ENCODE measurements at regions not wholly inside any gene's neighbourhood (a gene's known extent, or its start where the extent isn't known, plus 50 kb on each side); places are given as distances from the start of the nearest gene placed in this dataset.

GRCh38 chr5:6048746-6049145 is 329.6 kb downstream of the MED10 start:
- H3K79me1 ChIP-seq (ENCODE audit: insufficient read depth, low read depth, low read length, poor library complexity, severe bottlenecking) = no peaks in the 10 kb centered on the region
- no peak overlapping the region for H4K91ac ChIP-seq (ENCODE audit: insufficient read length, low read depth, low read length)
- H2BK15ac ChIP-seq (ENCODE audit: low read depth, low read length) = no peak overlapping the region
- H3K9me3 ChIP-seq (ENCODE audit: control insufficient read depth, low read depth, low read length) = no peaks in the 10 kb centered on the region
- no peaks in the 10 kb centered on the region for H4K20me1 ChIP-seq (ENCODE audit: control insufficient read depth, insufficient read depth, insufficient read length)
- H3K4me2 ChIP-seq (ENCODE audit: insufficient read depth, insufficient read length, low read length) = no peak overlapping the region
- no peak for TF ChIP-seq CTCF (conservative IDR thresholded peaks at IDR 0.05)
- Mint-ChIP-seq H3K27ac (no peak overlapping the region), H3K9me3 (peaks cover 6 to 7% of the 10 kb centered on the region in 2 experiments; a peak in 4 of 5 replicates), H3K36me3 (ENCODE audit: insufficient read depth in 1 of 3, low read depth in 3 of 3) (peaks cover 0 to 4% (median 0%) of the 10 kb centered on the region in 3 experiments; a peak in 2 of 7 replicates), H3K27me3 (ENCODE audit: low read depth) (no peaks in the 10 kb centered on the region), H3K4me3 (no peak overlapping the region), H3K4me1 (peaks cover 0 to 4% of the 10 kb centered on the region in 2 experiments; a peak in 1 of 4 replicates)
- H3K23me2 ChIP-seq (ENCODE audit: insufficient read length, low read depth, low read length, poor library complexity, severe bottlenecking) = no peaks in the 10 kb centered on the region
- H4K8ac ChIP-seq (replicated peaks; ENCODE audit: insufficient read length, low read depth, low read length) = no peak overlapping the region
- no peak overlapping the region for H3K9ac ChIP-seq (ENCODE audit: extremely low read depth, insufficient read length, low read length)
- no peak overlapping the region for H2AFZ ChIP-seq (ENCODE audit: low read length)
- H3K4ac ChIP-seq (ENCODE audit: low read depth, low read length) = no peak overlapping the region
- no peak overlapping the region for H3K27ac ChIP-seq (ENCODE audit: insufficient read length, low read depth, low read length)
- no peak overlapping the region for H3T11ph ChIP-seq (ENCODE audit: low read length)
- no peaks in the 10 kb centered on the region for H3K4me1 ChIP-seq (ENCODE audit: insufficient read depth, low read length)
- no peak overlapping the region for H3K23ac ChIP-seq (ENCODE audit: insufficient read length, low read depth, low read length)
- no peak overlapping the region for H3K56ac ChIP-seq (ENCODE audit: insufficient read length, low read depth, low read length)
- no peak overlapping the region for H4K5ac ChIP-seq (ENCODE audit: insufficient read length, low read depth, low read length)
- no peaks in the 10 kb centered on the region for H3K79me2 ChIP-seq (ENCODE audit: insufficient read depth, low read length)
- no peak overlapping the region for H3K14ac ChIP-seq (ENCODE audit: insufficient read depth, low read length)
- no peak overlapping the region for H3K18ac ChIP-seq (ENCODE audit: insufficient read length, low read depth, low read length)
- H3K27me3 ChIP-seq (ENCODE audit: insufficient read depth, low read length) = no peaks in the 10 kb centered on the region
- no peak overlapping the region for H2AK5ac ChIP-seq (ENCODE audit: insufficient read length, low read length)
- no peak overlapping the region for H2BK120ac ChIP-seq (ENCODE audit: low read depth, low read length, poor library complexity, severe bottlenecking)
- no peak overlapping the region for H2BK12ac ChIP-seq (ENCODE audit: insufficient read length, low read depth, low read length)
- H2BK5ac ChIP-seq (ENCODE audit: insufficient read length, low read length) = no peak overlapping the region
- no CpG with 5 or more reads among the region's 2 CpGs for WGBS (ENCODE audit: extremely low coverage, insufficient read length, low lambda C conversion rate)
- no peak overlapping the region for H2BK20ac ChIP-seq (ENCODE audit: low read depth, low read length, poor library complexity, severe bottlenecking)
- no peak for DNase-seq
